Activated CD8-positive, alpha-beta memory T cell treated with anti-CD3 and anti-CD28 coated beads for 4 hours (primary cell): ENCODE measurements at regions not wholly inside any gene's neighbourhood (a gene's known extent, or its start where the extent isn't known, plus 50 kb on each side); places are given as distances from the start of the nearest gene placed in this dataset.

Experiments used
- DNase-seq, 2 donors: peaks; one replicate each; pipeline ENCODE4 v3.0.0-alpha.2; 2020; ENCODE audit warnings: low read depth in 2 of 2

DNA sequence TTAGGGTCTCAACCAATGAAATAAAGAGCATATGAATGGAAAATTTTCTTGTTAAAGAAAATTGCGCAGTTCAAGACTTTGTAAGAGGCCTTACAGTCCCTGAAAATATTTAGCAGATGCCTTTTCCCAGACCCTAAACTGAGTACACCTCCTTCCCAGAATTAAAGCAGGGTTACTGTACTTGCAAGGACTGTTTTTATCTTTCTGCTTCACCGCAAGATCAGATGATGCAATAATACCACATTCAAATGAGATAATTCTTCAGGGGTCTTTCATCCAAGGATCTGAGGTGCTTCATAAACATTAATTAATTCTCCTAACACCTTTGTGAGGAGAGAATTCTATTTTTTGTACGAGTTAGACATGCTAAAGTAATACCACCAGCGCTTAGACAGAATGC is 1071.8 kb upstream of the PIK3C3 start:
- no peak for DNase-seq

DNA sequence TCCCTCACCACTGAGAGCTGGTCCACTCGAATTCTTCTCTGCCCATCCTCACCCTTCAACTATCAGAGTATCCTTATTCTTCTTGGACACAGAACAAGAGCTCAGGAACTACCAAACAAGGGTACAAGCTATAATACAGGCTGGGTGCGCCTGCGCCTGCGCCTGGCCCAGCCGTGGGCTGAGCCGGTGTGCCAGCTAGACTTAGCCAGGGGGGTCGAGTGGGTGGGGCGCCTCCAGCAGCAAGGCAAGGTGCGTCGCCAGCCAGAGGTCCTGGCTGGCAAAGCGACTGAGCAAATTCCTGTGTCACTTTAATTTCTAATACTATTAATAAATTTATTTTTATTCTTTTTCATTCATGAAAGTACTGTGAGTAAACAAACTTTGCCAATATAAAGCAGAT is 1072.6 kb upstream of the PIK3C3 start:
- DNase-seq, result no peak

GRCh38 chr18:40878371-40878770 is 1076.7 kb upstream of the PIK3C3 start:
- DNase-seq, result no peak

- no peak for DNase-seq
Observed at GRCh38 chr18:40877096-40877495, 1077.9 kb upstream of the PIK3C3 start.

GRCh38 chr18:40875101-40875615 is 1079.9 kb upstream of the PIK3C3 start:
- no peak for DNase-seq

DNA sequence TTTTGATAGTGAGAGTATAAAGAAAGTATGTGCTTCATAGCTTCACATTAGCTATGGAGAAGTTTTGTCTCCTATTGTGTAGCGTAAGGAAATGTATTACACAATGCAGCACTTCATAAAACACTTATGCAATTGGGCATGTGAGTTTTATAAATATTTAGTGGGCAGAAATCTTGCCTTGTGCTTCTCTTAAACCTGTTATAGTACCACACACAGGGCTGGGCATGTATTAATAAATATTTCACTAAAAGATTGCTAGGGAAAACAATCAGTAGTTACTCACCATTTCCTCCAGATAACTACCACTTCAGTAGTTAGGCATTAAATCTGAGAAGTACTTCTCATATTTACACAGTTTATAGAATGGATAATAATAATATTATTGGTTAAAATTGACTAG is 1080.8 kb upstream of the PIK3C3 start:
- no peak for DNase-seq

DNA sequence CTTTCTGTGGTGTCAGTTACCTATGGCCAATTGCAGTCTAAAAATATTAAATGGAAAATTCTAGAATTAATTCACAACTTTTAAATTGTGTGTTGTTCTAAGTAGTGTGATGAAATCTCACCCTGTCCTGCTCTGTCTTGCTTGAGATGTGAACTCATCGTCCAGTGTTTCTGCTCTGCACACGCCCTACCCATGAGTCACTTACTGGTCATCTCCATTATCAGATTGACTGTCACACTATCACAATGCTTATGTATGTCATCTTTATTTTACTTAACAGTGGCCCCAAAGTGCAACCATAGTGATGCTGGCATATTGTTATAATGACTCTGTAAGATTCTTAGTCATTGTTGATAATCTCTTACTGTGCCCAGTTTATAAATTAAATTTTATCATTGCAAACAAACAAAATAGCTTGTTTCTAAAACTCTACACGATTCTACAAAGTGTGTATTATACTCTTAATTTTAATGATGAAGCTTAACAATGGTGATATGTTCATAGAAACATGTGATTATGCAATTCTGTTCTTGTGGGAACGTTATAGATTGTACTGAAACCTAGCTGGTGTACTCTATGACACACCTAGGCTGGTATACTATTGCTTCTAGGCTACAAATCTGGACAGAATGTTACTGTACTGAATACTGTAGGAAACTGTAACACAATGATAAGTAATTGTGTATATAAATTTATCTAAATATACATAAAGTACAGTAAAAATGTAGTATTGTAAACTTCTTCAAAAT is 1086.8 kb upstream of the PIK3C3 start:
- no peak for DNase-seq

DNA sequence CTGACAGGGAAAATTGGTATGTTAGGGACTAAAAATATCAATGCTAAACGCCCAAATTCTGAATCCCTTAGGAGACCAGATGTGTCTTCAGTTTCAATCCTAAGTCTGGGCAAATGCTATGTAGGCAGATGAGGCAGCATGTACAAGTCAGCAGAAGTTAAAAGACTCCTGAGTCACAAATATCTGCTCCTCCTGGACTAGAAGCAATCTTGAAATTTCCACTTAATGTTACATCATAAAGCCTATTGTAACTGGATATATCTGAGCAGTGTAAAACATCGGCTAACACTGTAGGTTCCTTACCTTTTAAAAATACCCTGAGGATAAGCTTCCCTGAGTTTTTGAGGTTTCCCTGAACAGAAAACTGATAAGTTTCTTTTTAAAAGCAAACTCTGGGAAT is 1087.6 kb upstream of the PIK3C3 start:
- DNase-seq, result no peak

DNA sequence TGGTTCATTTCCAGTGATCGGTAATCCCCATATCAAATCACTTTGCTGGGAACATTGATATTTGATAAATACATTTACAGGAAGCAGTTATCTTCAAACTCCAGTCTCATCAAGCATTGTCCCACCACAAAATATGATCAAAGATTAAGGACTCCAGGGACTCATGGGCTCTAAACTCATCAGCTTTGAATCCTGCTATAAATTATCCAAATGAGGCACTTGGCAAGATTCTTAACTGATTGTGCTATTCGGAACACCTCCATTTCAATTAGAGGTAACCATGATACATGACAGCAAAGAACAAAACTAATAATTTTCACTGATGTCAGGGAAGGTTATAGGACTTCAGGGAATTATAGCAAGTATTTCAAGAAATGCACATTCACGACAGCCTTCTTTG is 1088.1 kb upstream of the PIK3C3 start:
- no peak for DNase-seq

- no peak for DNase-seq
Observed at GRCh38 chr18:40866013-40866645, 1088.9 kb upstream of the PIK3C3 start.

DNA sequence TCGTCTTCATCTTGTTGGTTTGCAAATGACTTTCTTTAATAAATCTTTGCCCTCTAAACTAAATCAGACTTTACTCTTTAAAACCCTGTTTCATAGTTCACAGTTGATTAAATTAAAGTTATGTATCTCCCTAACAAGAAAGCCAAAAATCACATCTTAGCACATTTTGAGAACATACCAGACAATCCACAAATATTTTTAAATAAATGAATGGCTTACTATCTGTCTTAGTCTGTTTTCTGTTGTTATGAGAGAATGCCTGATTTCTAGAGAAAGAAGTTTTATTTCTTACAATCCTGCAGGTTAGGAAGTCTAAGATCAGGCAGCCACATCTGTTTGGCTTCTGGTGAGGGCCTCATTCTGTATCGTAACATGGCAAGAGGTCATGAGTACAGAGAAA is 1090.2 kb upstream of the PIK3C3 start:
- no peak for DNase-seq

GRCh38 chr18:40863801-40864200 is 1091.2 kb upstream of the PIK3C3 start:
- no peak for DNase-seq

- no peak for DNase-seq
Observed at GRCh38 chr18:40860189-40860588, 1094.8 kb upstream of the PIK3C3 start.

GRCh38 chr18:40855661-40856060 is 1099.4 kb upstream of the PIK3C3 start:
- DNase-seq, result no peak

GRCh38 chr18:40852406-40852805 is 1102.6 kb upstream of the PIK3C3 start:
- no peak for DNase-seq

DNA sequence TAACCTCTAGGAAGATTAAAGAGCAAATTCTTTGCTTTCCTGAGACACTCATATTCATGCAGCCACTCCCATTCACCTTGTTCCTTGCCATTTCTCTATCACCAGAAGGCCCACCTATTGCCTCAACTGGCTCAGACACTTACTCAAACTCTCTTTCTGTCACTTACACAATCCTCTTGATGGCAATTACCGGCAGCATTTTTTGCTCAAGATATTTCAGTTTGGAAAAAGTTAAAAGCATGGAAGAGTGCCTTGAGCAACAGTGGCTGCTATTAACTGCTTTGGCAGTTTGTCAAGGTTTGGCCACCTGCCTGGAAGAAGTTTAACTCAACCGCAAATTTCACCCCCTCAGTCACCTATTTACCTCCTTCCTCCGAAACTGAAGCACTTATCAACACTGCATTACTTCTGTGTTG is 1104.0 kb upstream of the PIK3C3 start:
- DNase-seq, result no peak

DNA sequence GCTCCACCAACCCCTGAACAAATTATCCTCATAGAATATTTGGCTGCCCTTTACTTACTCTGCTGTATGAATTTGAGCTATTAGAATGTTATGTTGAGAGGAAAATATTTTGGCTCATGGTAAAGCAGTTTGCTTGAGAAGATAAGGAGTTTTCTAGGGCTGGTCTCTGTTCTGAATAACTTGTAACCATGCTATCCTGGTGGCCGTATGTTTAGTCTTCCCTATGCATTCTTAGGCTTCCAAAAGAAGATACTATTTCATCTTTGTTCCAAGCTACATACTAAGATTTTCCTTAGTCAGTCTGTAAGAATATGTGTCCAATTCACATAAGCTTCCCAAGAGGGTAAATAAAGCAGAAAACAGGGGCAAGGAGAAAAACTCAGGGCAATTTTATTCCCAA is 1105.1 kb upstream of the PIK3C3 start:
- DNase-seq, result no peak

GRCh38 chr18:40841467-40841866 is 1113.6 kb upstream of the PIK3C3 start:
- no peak for DNase-seq

- DNase-seq, result no peak
Observed at GRCh38 chr18:40841063-40841462, 1114.0 kb upstream of the PIK3C3 start.

DNA sequence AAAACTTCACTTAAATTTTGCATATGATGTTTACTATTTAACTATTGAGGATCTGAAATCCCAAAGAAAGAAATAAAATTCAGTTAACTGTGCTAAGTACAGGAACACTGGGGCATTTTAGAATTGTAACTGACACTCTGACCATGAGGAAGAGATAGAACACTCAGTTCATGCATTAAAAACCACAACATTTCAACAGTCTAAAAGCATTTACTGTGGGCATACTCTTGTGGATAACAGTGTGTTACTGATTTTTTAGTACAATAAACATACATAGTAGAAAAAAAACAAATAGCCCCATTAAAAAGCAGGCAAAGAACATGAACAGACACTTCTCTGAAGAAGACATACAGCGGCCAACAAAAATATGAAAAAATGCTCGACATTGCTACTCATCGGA is 1122.7 kb upstream of the PIK3C3 start:
- DNase-seq, result no peak

GRCh38 chr18:40824291-40824690 is 1130.7 kb upstream of the PIK3C3 start:
- no peak for DNase-seq

DNA sequence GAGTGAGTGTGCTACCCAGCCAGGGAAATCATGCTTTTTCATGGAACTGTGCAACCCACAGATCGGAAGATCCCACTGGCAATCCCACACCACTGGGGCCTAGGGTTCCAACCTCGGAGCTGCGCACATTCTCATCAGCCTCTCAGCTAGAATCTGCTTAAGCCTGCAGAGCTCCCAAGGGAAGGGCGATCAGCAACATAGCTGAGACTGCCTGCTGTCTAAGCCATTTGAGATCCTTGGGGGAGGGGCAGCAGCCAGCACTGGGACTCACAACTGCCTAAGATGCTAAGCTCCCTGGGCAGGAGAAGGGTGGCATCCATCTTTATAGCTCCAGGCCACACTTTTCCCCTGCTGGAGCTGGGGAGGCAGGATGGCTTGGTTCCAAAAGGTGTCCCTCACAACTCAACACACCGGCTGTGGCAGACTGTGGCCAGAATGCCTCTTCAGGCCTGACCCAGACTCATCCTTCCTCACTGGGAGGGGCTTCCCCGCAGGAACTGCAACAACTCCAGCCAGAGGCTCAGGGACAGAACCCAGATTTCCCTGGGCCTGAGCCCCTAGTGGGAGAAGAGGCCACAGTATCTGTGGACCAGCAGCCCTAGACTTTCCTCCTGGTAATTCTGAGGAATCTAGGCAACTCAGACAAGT is 1133.3 kb upstream of the PIK3C3 start:
- DNase-seq, result no peak

DNA sequence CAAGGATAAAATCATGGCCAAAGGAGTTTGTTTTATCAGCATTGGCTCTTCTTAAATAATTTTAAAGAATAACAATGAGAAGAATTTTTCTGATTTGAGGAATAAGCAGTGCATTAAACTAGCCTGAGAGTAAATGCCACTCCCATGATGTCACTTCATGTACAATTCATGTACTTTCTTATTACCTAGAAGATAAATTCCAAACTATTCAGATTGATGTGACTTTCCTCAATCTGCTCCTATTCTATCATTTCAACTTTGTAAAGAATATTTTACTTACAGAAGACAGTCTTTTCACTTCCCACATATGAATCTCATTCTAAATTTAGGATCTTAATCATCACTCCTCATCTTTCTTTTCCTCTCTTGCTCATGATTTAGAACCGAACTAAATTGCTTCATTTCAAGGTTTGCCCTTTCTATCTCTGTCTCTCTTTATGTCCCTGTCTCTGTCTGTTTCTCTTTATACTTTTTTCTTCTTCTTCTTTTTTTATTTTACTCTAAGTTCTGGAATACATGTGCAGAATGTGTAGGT is 1142.0 kb upstream of the PIK3C3 start:
- DNase-seq, result no peak
